ENCODE measurements at regions not wholly inside any gene's neighbourhood (a gene's known extent, or its start where the extent isn't known, plus 50 kb on each side); places are given as distances from the start of the nearest gene placed in this dataset.

DNA sequence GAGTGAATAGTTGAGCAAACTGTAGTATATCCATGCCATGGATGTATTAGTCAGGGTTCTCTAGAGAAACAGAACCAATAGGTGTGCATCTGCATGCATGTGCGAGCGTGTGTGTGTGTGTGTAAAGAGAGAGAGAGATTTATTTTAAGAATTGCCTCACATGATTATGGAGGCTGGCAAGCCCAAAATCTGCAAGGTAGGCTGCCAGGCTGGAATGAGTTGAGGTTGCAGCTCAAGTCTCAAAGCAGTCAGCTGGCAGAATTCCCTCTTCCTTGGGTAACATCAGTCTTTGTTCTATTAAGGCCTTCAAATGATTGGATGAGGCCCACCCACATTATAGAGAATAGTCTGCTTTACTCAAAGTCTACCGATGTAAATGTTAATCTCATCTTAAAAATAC, 187.8 kb downstream of the ANAPC1 start:
- TF ChIP-seq, protein P1, sequence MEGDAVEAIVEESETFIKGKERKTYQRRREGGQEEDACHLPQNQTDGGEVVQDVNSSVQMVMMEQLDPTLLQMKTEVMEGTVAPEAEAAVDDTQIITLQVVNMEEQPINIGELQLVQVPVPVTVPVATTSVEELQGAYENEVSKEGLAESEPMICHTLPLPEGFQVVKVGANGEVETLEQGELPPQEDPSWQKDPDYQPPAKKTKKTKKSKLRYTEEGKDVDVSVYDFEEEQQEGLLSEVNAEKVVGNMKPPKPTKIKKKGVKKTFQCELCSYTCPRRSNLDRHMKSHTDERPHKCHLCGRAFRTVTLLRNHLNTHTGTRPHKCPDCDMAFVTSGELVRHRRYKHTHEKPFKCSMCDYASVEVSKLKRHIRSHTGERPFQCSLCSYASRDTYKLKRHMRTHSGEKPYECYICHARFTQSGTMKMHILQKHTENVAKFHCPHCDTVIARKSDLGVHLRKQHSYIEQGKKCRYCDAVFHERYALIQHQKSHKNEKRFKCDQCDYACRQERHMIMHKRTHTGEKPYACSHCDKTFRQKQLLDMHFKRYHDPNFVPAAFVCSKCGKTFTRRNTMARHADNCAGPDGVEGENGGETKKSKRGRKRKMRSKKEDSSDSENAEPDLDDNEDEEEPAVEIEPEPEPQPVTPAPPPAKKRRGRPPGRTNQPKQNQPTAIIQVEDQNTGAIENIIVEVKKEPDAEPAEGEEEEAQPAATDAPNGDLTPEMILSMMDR (IDR thresholded peaks at IDR 0.05; ENCODE audit: poor library complexity), result no peak
- TF ChIP-seq EZH2phosphoT487 (IDR thresholded peaks at IDR 0.05; ENCODE audit: low read depth, severe bottlenecking, unreplicated experiment), result no peak
